HEK293 (cell line): ENCODE measurements at regions not wholly inside any gene's neighbourhood (a gene's known extent, or its start where the extent isn't known, plus 50 kb on each side); places are given as distances from the start of the nearest gene placed in this dataset.

ENCODE experiments used
- CTCF ChIP-seq: fragments of 450-650 bp; formaldehyde crosslinking; IDR thresholded peaks from 2 replicates; pipeline ENCODE4 v1.5.1; 2016; ENCODE audit warnings: missing biosample characterization, missing genetic modification characterization
- REST ChIP-seq: fragments of 450-650 bp; formaldehyde crosslinking; IDR thresholded peaks from 2 replicates; pipeline ENCODE4 v1.5.1; 2016; ENCODE audit warnings: missing biosample characterization, missing genetic modification characterization
- ZNF19 ChIP-seq: fragments of 450-650 bp; formaldehyde crosslinking; IDR thresholded peaks from 2 replicates; pipeline ENCODE4; 2016; ENCODE audit warnings: missing biosample characterization, missing genetic modification characterization, low read depth
- ZNF623 ChIP-seq: fragments of 450-650 bp; formaldehyde crosslinking; IDR thresholded peaks from 2 replicates; pipeline ENCODE4 v1.5.1; 2016; ENCODE audit warnings: missing biosample characterization, missing genetic modification characterization
- ZNF707 ChIP-seq: fragments of 450-650 bp; formaldehyde crosslinking; IDR thresholded peaks from 2 replicates; pipeline ENCODE4 v1.5.1; 2016; ENCODE audit warnings: missing biosample characterization, missing genetic modification characterization
- TF ChIP-seq, protein P1 (sequence below): sonication (generic); formaldehyde crosslinking; IDR thresholded peaks from 2 replicates; pipeline ENCODE4 v1.8.1; 2022; ENCODE audit warnings: mild to moderate bottlenecking, moderate library complexity, missing genetic modification reagents
- TF ChIP-seq, protein P2 (sequence below): fragments of 450-650 bp; formaldehyde crosslinking; IDR thresholded peaks from 2 replicates; pipeline ENCODE4 v1.5.1; 2016; ENCODE audit warnings: missing biosample characterization, missing genetic modification characterization

- TF ChIP-seq ZNF623 (tag by site-specific recombination) (no peak), REST (tag by site-specific recombination) (no peak), CTCF (tag by site-specific recombination) (no peak), ZNF19 (tag by site-specific recombination) (no peak), ZNF707 (no peak)
- TF ChIP-seq, protein P1, sequence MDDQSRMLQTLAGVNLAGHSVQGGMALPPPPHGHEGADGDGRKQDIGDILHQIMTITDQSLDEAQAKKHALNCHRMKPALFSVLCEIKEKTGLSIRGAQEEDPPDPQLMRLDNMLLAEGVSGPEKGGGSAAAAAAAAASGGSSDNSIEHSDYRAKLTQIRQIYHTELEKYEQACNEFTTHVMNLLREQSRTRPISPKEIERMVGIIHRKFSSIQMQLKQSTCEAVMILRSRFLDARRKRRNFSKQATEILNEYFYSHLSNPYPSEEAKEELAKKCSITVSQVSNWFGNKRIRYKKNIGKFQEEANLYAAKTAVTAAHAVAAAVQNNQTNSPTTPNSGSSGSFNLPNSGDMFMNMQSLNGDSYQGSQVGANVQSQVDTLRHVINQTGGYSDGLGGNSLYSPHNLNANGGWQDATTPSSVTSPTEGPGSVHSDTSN = no peak
- TF ChIP-seq, protein P2, sequence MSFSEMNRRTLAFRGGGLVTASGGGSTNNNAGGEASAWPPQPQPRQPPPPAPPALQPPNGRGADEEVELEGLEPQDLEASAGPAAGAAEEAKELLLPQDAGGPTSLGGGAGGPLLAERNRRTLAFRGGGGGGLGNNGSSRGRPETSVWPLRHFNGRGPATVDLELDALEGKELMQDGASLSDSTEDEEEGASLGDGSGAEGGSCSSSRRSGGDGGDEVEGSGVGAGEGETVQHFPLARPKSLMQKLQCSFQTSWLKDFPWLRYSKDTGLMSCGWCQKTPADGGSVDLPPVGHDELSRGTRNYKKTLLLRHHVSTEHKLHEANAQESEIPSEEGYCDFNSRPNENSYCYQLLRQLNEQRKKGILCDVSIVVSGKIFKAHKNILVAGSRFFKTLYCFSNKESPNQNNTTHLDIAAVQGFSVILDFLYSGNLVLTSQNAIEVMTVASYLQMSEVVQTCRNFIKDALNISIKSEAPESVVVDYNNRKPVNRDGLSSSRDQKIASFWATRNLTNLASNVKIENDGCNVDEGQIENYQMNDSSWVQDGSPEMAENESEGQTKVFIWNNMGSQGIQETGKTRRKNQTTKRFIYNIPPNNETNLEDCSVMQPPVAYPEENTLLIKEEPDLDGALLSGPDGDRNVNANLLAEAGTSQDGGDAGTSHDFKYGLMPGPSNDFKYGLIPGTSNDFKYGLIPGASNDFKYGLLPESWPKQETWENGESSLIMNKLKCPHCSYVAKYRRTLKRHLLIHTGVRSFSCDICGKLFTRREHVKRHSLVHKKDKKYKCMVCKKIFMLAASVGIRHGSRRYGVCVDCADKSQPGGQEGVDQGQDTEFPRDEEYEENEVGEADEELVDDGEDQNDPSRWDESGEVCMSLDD (tag by site-specific recombination) = no peak
Observed at GRCh38 chr2:215215637-215216036, 77.2 kb upstream of the ABCA12 start.
